ENCODE measurements at regions not wholly inside any gene's neighbourhood (a gene's known extent, or its start where the extent isn't known, plus 50 kb on each side); places are given as distances from the start of the nearest gene placed in this dataset.

GRCh38 chr6:81609736-81610135, 142.7 kb downstream of the TENT5A start:
- DNase-seq (ENCODE audit: low read depth, low spot score) (no peak), ATAC-seq (no peak)
- Histone ChIP-seq H3K4me1 (ENCODE audit: control insufficient read depth in 1 of 2, insufficient read depth in 2 of 2, low read length in 2 of 2) (peaks cover 10 to 14% of the 10 kb centered on the region in 2 experiments), H3K4me3 (replicated peaks in 1 of 2; ENCODE audit: low read depth in 1 of 2, low read length in 2 of 2) (no peak overlapping the region), H3K27me3 (ENCODE audit: insufficient read depth, low read length) (no peaks in the 10 kb centered on the region), H3K36me3 (ENCODE audit: control insufficient read depth in 1 of 2, insufficient read depth in 2 of 2, low read length in 2 of 2) (no peaks in the 10 kb centered on the region), H3K9me2 (ENCODE audit: insufficient read depth) (no peaks in the 10 kb centered on the region), H3K4me2 (ENCODE audit: low read length) (no peak overlapping the region), H2AFZ (ENCODE audit: low read depth, low read length, poor library complexity, severe bottlenecking) (no peak overlapping the region), H3K79me2 (ENCODE audit: insufficient read depth, low read length) (no peaks in the 10 kb centered on the region), H3K27ac (ENCODE audit: low read depth, low read length) (no peak overlapping the region), H3K9ac (ENCODE audit: low read length) (no peak overlapping the region), H3K9me3 (ENCODE audit: control insufficient read depth in 1 of 2, insufficient read depth in 1 of 2, low read depth in 1 of 2, low read length in 2 of 2) (no peaks in the 10 kb centered on the region), H4K20me1 (ENCODE audit: insufficient read depth) (no peaks in the 10 kb centered on the region)
- RAD21 ChIA-PET (ENCODE audit: low non-redundant PET in 1 of 2, low total read pairs in 2 of 2, uncharacterized antibody in 2 of 2, unreplicated experiment in 2 of 2): no interaction called here
- CTCF ChIA-PET: no interaction called here
- TF ChIP-seq SIN3A (IDR thresholded peaks at IDR 0.05; ENCODE audit: low read depth) (no peak), FOSL1 (IDR thresholded peaks at IDR 0.05; ENCODE audit: low read depth) (no peak), POLR2AphosphoS5 (IDR thresholded peaks at IDR 0.05; ENCODE audit: low read depth, low read length) (no peak), ZNF274 (IDR thresholded peaks at IDR 0.05; ENCODE audit: low read depth, low read length) (no peak), MAX (IDR thresholded peaks at IDR 0.05) (no peak), EZH2 (IDR thresholded peaks at IDR 0.05) (no peak), CBX3 (IDR thresholded peaks at IDR 0.05; ENCODE audit: low read depth) (no peak), YY1 (IDR thresholded peaks at IDR 0.05; ENCODE audit: extremely low read depth, insufficient replicate concordance, low read depth, low read length) (no peak), SP1 (IDR thresholded peaks at IDR 0.05; ENCODE audit: low read depth) (no peak)
- BruUV-seq (replicated peaks): no TSS peak
- POLR2A ChIA-PET: no interaction called here
- intact Hi-C loops (cut with micrococcal nuclease): no loop called here

GRCh38 chr6:81608776-81609175, 143.7 kb downstream of the TENT5A start:
- POLR2A ChIA-PET: no interaction called here
- ATAC-seq: no peak
- no peak overlapping the region for H3K27ac ChIP-seq (ENCODE audit: low read depth, low read length)

More at GRCh38 chr6:81608776-81609175, 143.7 kb downstream of the TENT5A start:
- Histone ChIP-seq H3K9me2 (ENCODE audit: insufficient read depth) (no peaks in the 10 kb centered on the region), H3K79me2 (ENCODE audit: insufficient read depth, low read length) (no peaks in the 10 kb centered on the region), H3K9me3 (ENCODE audit: control insufficient read depth in 1 of 2, insufficient read depth in 1 of 2, low read depth in 1 of 2, low read length in 2 of 2) (no peaks in the 10 kb centered on the region), H2AFZ (ENCODE audit: low read depth, low read length, poor library complexity, severe bottlenecking) (peak overlapping the region; percentile 8), H3K4me1 (ENCODE audit: control insufficient read depth in 1 of 2, insufficient read depth in 2 of 2, low read length in 2 of 2) (peaks cover 4 to 5% of the 10 kb centered on the region in 2 experiments; a peak in 2 of 4 replicates), H3K4me2 (ENCODE audit: low read length) (no peak overlapping the region), H4K20me1 (ENCODE audit: insufficient read depth) (no peaks in the 10 kb centered on the region), H3K36me3 (ENCODE audit: control insufficient read depth in 1 of 2, insufficient read depth in 2 of 2, low read length in 2 of 2) (no peaks in the 10 kb centered on the region), H3K9ac (ENCODE audit: low read length) (no peak overlapping the region), H3K27me3 (ENCODE audit: insufficient read depth, low read length) (no peaks in the 10 kb centered on the region), H3K4me3 (replicated peaks in 1 of 2; ENCODE audit: low read depth in 1 of 2, low read length in 2 of 2) (no peak overlapping the region)
- TF ChIP-seq RAD21 (IDR thresholded peaks at IDR 0.05; ENCODE audit: low read depth) (no peak), SP1 (IDR thresholded peaks at IDR 0.05; ENCODE audit: low read depth) (no peak), POLR2AphosphoS5 (IDR thresholded peaks at IDR 0.05; ENCODE audit: low read depth, low read length) (no peak), EZH2phosphoT487 (IDR thresholded peaks at IDR 0.05; ENCODE audit: borderline replicate concordance) (no peak), ELF1 (IDR thresholded peaks at IDR 0.05; ENCODE audit: borderline replicate concordance, low read depth) (no peak), EGR1 (IDR thresholded peaks at IDR 0.05; ENCODE audit: low read depth) (no peak), MAX (IDR thresholded peaks at IDR 0.05) (no peak)
- RAD21 ChIA-PET (ENCODE audit: low non-redundant PET in 1 of 2, low total read pairs in 2 of 2, uncharacterized antibody in 2 of 2, unreplicated experiment in 2 of 2): no interaction called here
- intact Hi-C loops (cut with micrococcal nuclease): no loop called here
- no peak for DNase-seq (ENCODE audit: low read depth, low spot score)
- BruUV-seq (replicated peaks): no TSS peak
- CTCF ChIA-PET: no interaction called here
